GM11168 (cell line): ENCODE measurements at regions not wholly inside any gene's neighbourhood (a gene's known extent, or its start where the extent isn't known, plus 50 kb on each side); places are given as distances from the start of the nearest gene placed in this dataset.

ENCODE experiments used
- in situ Hi-C: fragments of 300-500 bp; cut with MboI; formaldehyde crosslinking; loops from one replicate; pipeline ENCODE4 v1.12.0; 2022; ENCODE audit warnings: low sequenced_read_pairs; ENCODE audit not compliant: unreplicated experiment

- in situ Hi-C loops, result loop anchor here (5.0 to 10.0 kb wide), 2 partner anchors 486 to 669 kb away; no protein-coding TSS in a partner anchor
Measured at GRCh38 chr2:207471261-207471660, 58.5 kb upstream of the CREB1 start.

- in situ Hi-C loops, result loop anchor here (5.0 to 10.0 kb wide), 2 partner anchors 488 to 670 kb away; no protein-coding TSS in a partner anchor
Measured at GRCh38 chr2:207472343-207473048, 57.3 kb upstream of the CREB1 start.

- in situ Hi-C loops, result loop anchor here (5.0 to 10.0 kb wide), 2 partner anchors 488 to 671 kb away; no protein-coding TSS in a partner anchor
Measured at GRCh38 chr2:207473049-207473930, 56.5 kb upstream of the CREB1 start.

GRCh38 chr2:207473931-207474235 is 55.9 kb upstream of the CREB1 start:
- in situ Hi-C loops, result loop anchor here (5.0 to 10.0 kb wide), 2 partner anchors 489 to 672 kb away; no protein-coding TSS in a partner anchor

GRCh38 chr2:207474863-207475485 is 54.8 kb upstream of the CREB1 start:
- in situ Hi-C loops, result loop anchor here (5.0 to 10.0 kb wide), 2 partner anchors 490 to 673 kb away; no protein-coding TSS in a partner anchor

- in situ Hi-C loops, result loop anchor here (10.0 kb wide), 1 partner anchor 491 kb away; no protein-coding TSS in a partner anchor
Measured at GRCh38 chr2:207475546-207475945, 54.2 kb upstream of the CREB1 start.

GRCh38 chr2:207477896-207478295 is 51.9 kb upstream of the CREB1 start:
- in situ Hi-C loops, result loop anchor here (10.0 kb wide), 1 partner anchor 493 kb away; no protein-coding TSS in a partner anchor

- in situ Hi-C loops, result loop anchor here (10.0 kb wide), 1 partner anchor 494 kb away; no protein-coding TSS in a partner anchor
Measured at GRCh38 chr2:207478572-207478971, 51.2 kb upstream of the CREB1 start.

- in situ Hi-C loops, result loop anchor here (10.0 kb wide), 1 partner anchor 494 kb away; no protein-coding TSS in a partner anchor
Measured at GRCh38 chr2:207479198-207479785, 50.5 kb upstream of the CREB1 start.
